Aorta (tissue), 5 donors: ENCODE measurements at regions not wholly inside any gene's neighbourhood (a gene's known extent, or its start where the extent isn't known, plus 50 kb on each side); places are given as distances from the start of the nearest gene placed in this dataset.

ENCODE experiments used
- ATAC-seq: fragments of 200-7000 bp; cut with Tn5 transposase; one replicate; pipeline ENCODE4 v1.9.1; 2022; ENCODE audit warnings: moderate library complexity; ENCODE audit not compliant: low FRiP score
- DNase-seq, 2 donors: peaks; one replicate each; pipeline ENCODE4 v3.0.0-alpha.2; 2020
- H3K27ac ChIP-seq, 2 donors: one replicate each; pipeline ENCODE4 v1.5.1; 2013; ENCODE audit warnings: low read length in 2 of 2, mild to moderate bottlenecking in 2 of 2, moderate library complexity in 2 of 2, control low read depth in 1 of 2, inconsistent platforms in 1 of 2, low read depth in 1 of 2
- H3K27me3 ChIP-seq, 2 donors: one replicate each; pipeline ENCODE4 v1.6.1; 2013; ENCODE audit warnings: control low read depth in 1 of 2, low read length in 1 of 2, mild to moderate bottlenecking in 1 of 2, moderate library complexity in 1 of 2; ENCODE audit not compliant: insufficient read depth in 2 of 2, control insufficient read depth in 1 of 2
- H3K36me3 ChIP-seq, 2 donors: one replicate each; pipeline ENCODE4 v1.6.1; 2013; ENCODE audit warnings: control low read depth in 1 of 2, low read length in 1 of 2, mild to moderate bottlenecking in 1 of 2; ENCODE audit not compliant: insufficient read depth in 2 of 2, control insufficient read depth in 1 of 2
- H3K4me1 ChIP-seq, 2 donors: one replicate each; pipeline ENCODE4 v1.6.1; 2013; ENCODE audit warnings: low read length in 2 of 2, control low read depth in 1 of 2, mild to moderate bottlenecking in 1 of 2, moderate library complexity in 1 of 2; ENCODE audit not compliant: insufficient read depth in 2 of 2, control insufficient read depth in 1 of 2
- H3K4me3 ChIP-seq, 2 donors: one replicate each; pipeline ENCODE4 v1.5.1; 2013; ENCODE audit warnings: low read length in 2 of 2, control low read depth in 1 of 2, mild to moderate bottlenecking in 1 of 2
- H3K9me3 ChIP-seq: one replicate; pipeline ENCODE4 v1.6.1; 2013; ENCODE audit warnings: mild to moderate bottlenecking, low read length; ENCODE audit not compliant: control insufficient read depth
- WGBS, 2 donors: extraction: QIAGEN DNeasy Blood & Tissue Kit; methylation state at CpG; one replicate each; pipeline ENCODE4 v1.1.7; 2013; 5-methylcytosine and 5-hydroxymethylcytosine counted together
- intact Hi-C, 2 donors: fragments of 100-400 bp; cut with DNase I; formaldehyde crosslinking; loops; one replicate each; pipeline versions ENCODE4 v1.14.2 to v1.15.0; 2022
- donor health status: healthy with polysubstance abuse.
- donor health status: Bipolar disorder and iron deficiency.
- donor health status: DM: no; HTN: no; CAD: no.
- donor health status: DM: no; HTN: no; CAD: no.
- donor health status: DM: yes; HTN: yes; CAD: no.

GRCh38 chr4:130349745-130350144 lies 1253.8 kb downstream of the C4orf33 start:
- intact Hi-C loops, result no loop called here
- no peaks in the 10 kb centered on the region for H3K27me3 ChIP-seq
- 92% methylated on average over 7 of the region's 7 CpGs for WGBS, 2 donors
- no peaks in the 10 kb centered on the region for H3K36me3 ChIP-seq
- no peaks in the 10 kb centered on the region for H3K4me1 ChIP-seq
- no peak overlapping the region for H3K4me3 ChIP-seq
- ATAC-seq, result peak; percentile 49
- no peak for DNase-seq
- H3K9me3 ChIP-seq, result no peaks in the 10 kb centered on the region
- H3K27ac ChIP-seq, result no peak overlapping the region

- Histone ChIP-seq H3K36me3 (no peaks in the 10 kb centered on the region), H3K4me1 (no peaks in the 10 kb centered on the region), H3K27ac (no peak overlapping the region), H3K27me3 (no peaks in the 10 kb centered on the region), H3K4me3 (no peak overlapping the region), H3K9me3 (no peaks in the 10 kb centered on the region)
- WGBS, 2 donors, result 50 to 54% methylated on average over 1 of the region's 1 CpG
- no peak for ATAC-seq
- intact Hi-C loops, result no loop called here
- DNase-seq, result no peak
Observed at GRCh38 chr4:130356873-130357272, 1260.9 kb downstream of the C4orf33 start.

- H3K4me3 ChIP-seq, result no peak overlapping the region
- H3K36me3 ChIP-seq, result no peaks in the 10 kb centered on the region
- ATAC-seq (no peak), DNase-seq (no peak)
- no peaks in the 10 kb centered on the region for H3K9me3 ChIP-seq
- intact Hi-C loops, result no loop called here
- no peaks in the 10 kb centered on the region for H3K27me3 ChIP-seq
- no peak overlapping the region for H3K27ac ChIP-seq
- WGBS, 2 donors, result 29 to 37% methylated on average over 2 of the region's 2 CpGs
- no peaks in the 10 kb centered on the region for H3K4me1 ChIP-seq
Observed at GRCh38 chr4:130359542-130359941, 1263.6 kb downstream of the C4orf33 start.

GRCh38 chr4:130361616-130362015 lies 1265.7 kb downstream of the C4orf33 start:
- ATAC-seq, result no peak
- 72 to 77% methylated on average over 5 of the region's 5 CpGs for WGBS, 2 donors

GRCh38 chr4:130368668-130369067 lies 1272.7 kb downstream of the C4orf33 start:
- Histone ChIP-seq H3K4me3 (no peak overlapping the region), H3K27me3 (no peaks in the 10 kb centered on the region), H3K9me3 (no peaks in the 10 kb centered on the region), H3K36me3 (no peaks in the 10 kb centered on the region), H3K4me1 (no peaks in the 10 kb centered on the region), H3K27ac (no peak overlapping the region)
- intact Hi-C loops, result no loop called here
- ATAC-seq, result no peak
- no peak for DNase-seq

More at GRCh38 chr4:130361616-130362015, 1265.7 kb downstream of the C4orf33 start:
- H3K27ac ChIP-seq, result no peak overlapping the region
- H3K36me3 ChIP-seq, result no peaks in the 10 kb centered on the region
- no peaks in the 10 kb centered on the region for H3K9me3 ChIP-seq
- no peak overlapping the region for H3K4me3 ChIP-seq
- no peak for DNase-seq
- no peaks in the 10 kb centered on the region for H3K27me3 ChIP-seq
- H3K4me1 ChIP-seq, result no peaks in the 10 kb centered on the region
- intact Hi-C loops, result no loop called here

GRCh38 chr4:130393231-130393630 lies 1297.3 kb downstream of the C4orf33 start:
- Histone ChIP-seq H3K9me3 (no peaks in the 10 kb centered on the region), H3K27me3 (no peaks in the 10 kb centered on the region), H3K36me3 (no peaks in the 10 kb centered on the region), H3K4me1 (no peaks in the 10 kb centered on the region), H3K4me3 (no peak overlapping the region), H3K27ac (no peak overlapping the region)
- DNase-seq, result no peak
- intact Hi-C loops, result no loop called here
- no peak for ATAC-seq

GRCh38 chr4:130393642-130394041 lies 1297.7 kb downstream of the C4orf33 start:
- intact Hi-C loops, result no loop called here
- H3K9me3 ChIP-seq, result no peaks in the 10 kb centered on the region
- 25 to 27% methylated on average over 3 of the region's 3 CpGs for WGBS, 2 donors
- no peak for ATAC-seq
- no peaks in the 10 kb centered on the region for H3K36me3 ChIP-seq
- no peak for DNase-seq
- no peak overlapping the region for H3K4me3 ChIP-seq
- H3K27ac ChIP-seq, result no peak overlapping the region
- no peaks in the 10 kb centered on the region for H3K27me3 ChIP-seq
- no peaks in the 10 kb centered on the region for H3K4me1 ChIP-seq

GRCh38 chr4:130395871-130396270 lies 1299.9 kb downstream of the C4orf33 start:
- intact Hi-C loops, result no loop called here
- Histone ChIP-seq H3K36me3 (no peaks in the 10 kb centered on the region), H3K27ac (no peak overlapping the region), H3K4me3 (no peak overlapping the region), H3K9me3 (no peaks in the 10 kb centered on the region), H3K27me3 (no peaks in the 10 kb centered on the region), H3K4me1 (no peaks in the 10 kb centered on the region)
- WGBS, 2 donors, result 32 to 35% methylated on average over 2 of the region's 2 CpGs
- DNase-seq (no peak), ATAC-seq (no peak)

- Histone ChIP-seq H3K4me1 (no peaks in the 10 kb centered on the region), H3K36me3 (no peaks in the 10 kb centered on the region), H3K9me3 (no peaks in the 10 kb centered on the region), H3K4me3 (no peak overlapping the region), H3K27me3 (no peaks in the 10 kb centered on the region), H3K27ac (no peak overlapping the region)
- ATAC-seq, result no peak
- no peak for DNase-seq
- 59 to 82% methylated on average over 3 of the region's 3 CpGs for WGBS, 2 donors
- intact Hi-C loops, result no loop called here
Observed at GRCh38 chr4:130403221-130403620, 1307.3 kb downstream of the C4orf33 start.
